Gastrocnemius medialis (tissue), 4 donors: ENCODE measurements at regions not wholly inside any gene's neighbourhood (a gene's known extent, or its start where the extent isn't known, plus 50 kb on each side); places are given as distances from the start of the nearest gene placed in this dataset.

ENCODE experiments used
- ATAC-seq, 2 donors: fragments of 150-250 bp; one replicate each; pipeline ENCODE4 v1.9.1; 2016
- DNase-seq, 2 donors: peaks; one replicate each; pipeline ENCODE4 v3.0.0-alpha.2; 2019
- H3K27ac ChIP-seq, 4 donors: fragments of 200-600 bp; sonication (generic); 1 replicate in 1 of 4; 2 replicates in 3 of 4; pipeline ENCODE4 v1.5.1; 2016 to 2018; ENCODE audit warnings: mild to moderate bottlenecking in 2 of 4, moderate library complexity in 1 of 4
- H3K27me3 ChIP-seq, 3 donors: fragments of 200-600 bp; sonication (generic) in 2 of 3; 1 replicate in 1 of 3; 2 replicates in 2 of 3; pipeline versions ENCODE4 v1.5.1 to v1.6.0; 2016 to 2019; ENCODE audit warnings: mild to moderate bottlenecking in 1 of 3, moderate library complexity in 1 of 3
- H3K36me3 ChIP-seq, 2 donors: fragments of 200-600 bp; sonication (generic) in 1 of 2; one replicate each; pipeline ENCODE4 v1.5.1; 2017 to 2018
- H3K4me1 ChIP-seq, 2 donors: fragments of 200-600 bp; sonication (generic) in 1 of 2; one replicate each; pipeline ENCODE4 v1.5.1; 2016 to 2017; ENCODE audit warnings: mild to moderate bottlenecking in 2 of 2
- H3K4me3 ChIP-seq, 4 donors: fragments of 200-600 bp; sonication (generic) in 3 of 4; 1 replicate in 1 of 4; 2 replicates in 3 of 4; pipeline ENCODE4 v1.5.1; 2016 to 2019; ENCODE audit warnings: mild to moderate bottlenecking in 2 of 4
- H3K9me3 ChIP-seq, 3 donors: fragments of 200-600 bp; sonication (generic) in 2 of 3; 1 replicate in 1 of 3; 2 replicates in 2 of 3; pipeline ENCODE4 v1.5.1; 2016 to 2019
- POLR2A ChIP-seq, 2 donors: fragments of 450-650 bp; IDR thresholded peaks; one replicate each; pipeline ENCODE4 v1.6.1; 2017; ENCODE audit warnings: antibody characterized with exemption in 2 of 2, mild to moderate bottlenecking in 2 of 2, moderate library complexity in 2 of 2
- in situ Hi-C, 4 donors: fragments of 200-750 bp; cut with MboI; loops; one replicate each; pipeline versions ENCODE4 v1.15.0 to v1.8.0; 2017; ENCODE audit warnings: low sequenced_read_pairs in 4 of 4
- intact Hi-C: fragments of 100-400 bp; cut with DNase I; formaldehyde crosslinking; loops from one replicate; pipeline ENCODE4 v1.15.1; 2023; ENCODE audit warnings: low total_unique reads
- TF ChIP-seq, protein P1 (sequence below), 5 experiments: fragments of 450-650 bp in 3 of 5; fragments of 200-600 bp in 2 of 5; sonication (generic) in 2 of 5; IDR thresholded peaks in 4 of 5; conservative IDR thresholded peaks in 1 of 5; 1 replicate in 4 of 5; 2 replicates in 1 of 5; pipeline ENCODE4 v1.5.1; 2016 to 2019; ENCODE audit warnings: antibody characterized with exemption in 5 of 5, mild to moderate bottlenecking in 3 of 5, moderate library complexity in 3 of 5

DNA sequence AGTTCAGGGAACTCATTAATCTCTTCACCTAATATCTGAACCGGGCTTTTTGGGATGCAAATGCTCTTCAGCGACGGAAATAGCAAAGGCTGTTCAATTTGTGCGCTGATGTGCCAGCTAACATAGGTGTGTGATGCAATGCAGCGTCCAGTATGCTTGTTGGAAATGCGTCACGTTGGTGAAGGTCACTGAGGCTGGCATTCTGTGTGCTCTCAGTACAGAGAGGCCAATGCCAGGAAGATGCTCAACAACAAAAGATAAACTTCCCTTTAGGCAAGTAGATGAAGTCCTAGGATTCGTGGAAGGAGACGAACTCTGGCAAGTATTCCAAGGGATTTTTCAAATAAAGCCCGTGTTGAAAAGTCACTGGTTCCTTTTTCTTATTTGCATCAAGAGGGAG lies 649.5 kb upstream of the MKI67 start:
- H3K4me1 ChIP-seq = no peaks in the 10 kb centered on the region
- ATAC-seq (no peak), DNase-seq (no peak)
- H3K9me3 ChIP-seq = no peaks in the 10 kb centered on the region
- H3K36me3 ChIP-seq = no peaks in the 10 kb centered on the region
- H3K27ac ChIP-seq = no peak overlapping the region
- in situ Hi-C loops = no loop called here
- no peaks in the 10 kb centered on the region for H3K27me3 ChIP-seq
- intact Hi-C loops = no loop called here
- TF ChIP-seq, protein P1, sequence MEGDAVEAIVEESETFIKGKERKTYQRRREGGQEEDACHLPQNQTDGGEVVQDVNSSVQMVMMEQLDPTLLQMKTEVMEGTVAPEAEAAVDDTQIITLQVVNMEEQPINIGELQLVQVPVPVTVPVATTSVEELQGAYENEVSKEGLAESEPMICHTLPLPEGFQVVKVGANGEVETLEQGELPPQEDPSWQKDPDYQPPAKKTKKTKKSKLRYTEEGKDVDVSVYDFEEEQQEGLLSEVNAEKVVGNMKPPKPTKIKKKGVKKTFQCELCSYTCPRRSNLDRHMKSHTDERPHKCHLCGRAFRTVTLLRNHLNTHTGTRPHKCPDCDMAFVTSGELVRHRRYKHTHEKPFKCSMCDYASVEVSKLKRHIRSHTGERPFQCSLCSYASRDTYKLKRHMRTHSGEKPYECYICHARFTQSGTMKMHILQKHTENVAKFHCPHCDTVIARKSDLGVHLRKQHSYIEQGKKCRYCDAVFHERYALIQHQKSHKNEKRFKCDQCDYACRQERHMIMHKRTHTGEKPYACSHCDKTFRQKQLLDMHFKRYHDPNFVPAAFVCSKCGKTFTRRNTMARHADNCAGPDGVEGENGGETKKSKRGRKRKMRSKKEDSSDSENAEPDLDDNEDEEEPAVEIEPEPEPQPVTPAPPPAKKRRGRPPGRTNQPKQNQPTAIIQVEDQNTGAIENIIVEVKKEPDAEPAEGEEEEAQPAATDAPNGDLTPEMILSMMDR (IDR thresholded peaks at IDR 0.05 in 4 of 5, conservative IDR thresholded peaks at IDR 0.05 in 1 of 5) = no peak
- TF ChIP-seq POLR2A (IDR thresholded peaks at IDR 0.05) = no peak
- H3K4me3 ChIP-seq = no peak overlapping the region

DNA sequence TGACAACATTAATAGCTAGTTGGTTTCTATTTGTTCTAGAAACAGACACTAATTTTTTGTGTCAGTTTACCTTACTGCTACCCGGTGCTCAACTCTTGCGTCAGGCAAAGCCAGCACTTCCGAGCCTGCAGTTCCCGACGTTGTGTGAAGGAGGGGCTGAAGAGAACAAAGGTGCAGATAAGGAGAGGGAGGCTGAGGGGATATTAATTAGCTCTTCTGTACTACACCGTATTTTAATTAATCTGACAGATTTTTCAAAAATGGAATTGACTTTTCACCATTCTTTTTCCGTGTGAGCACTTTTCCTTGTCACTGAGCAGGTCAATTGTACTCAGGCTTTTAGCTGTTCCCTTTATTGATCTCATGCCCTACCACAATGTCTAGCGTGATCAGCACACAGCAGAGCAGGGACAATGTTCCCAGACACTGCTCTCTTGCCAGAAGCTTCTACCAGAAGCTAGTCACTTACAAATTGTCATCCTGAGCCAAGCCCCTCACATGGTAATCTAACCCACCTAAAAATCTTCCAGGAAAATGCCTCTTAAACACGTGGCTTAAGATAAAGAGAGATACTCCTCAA lies 650.5 kb upstream of the MKI67 start:
- Histone ChIP-seq H3K27ac (no peak overlapping the region), H3K4me1 (no peaks in the 10 kb centered on the region), H3K9me3 (no peaks in the 10 kb centered on the region), H3K36me3 (no peaks in the 10 kb centered on the region), H3K27me3 (no peaks in the 10 kb centered on the region), H3K4me3 (no peak overlapping the region)
- intact Hi-C loops (no loop called here), in situ Hi-C loops (no loop called here)
- ATAC-seq = no peak
- TF ChIP-seq POLR2A (IDR thresholded peaks at IDR 0.05) = no peak
- TF ChIP-seq, protein P1 (IDR thresholded peaks at IDR 0.05 in 4 of 5, conservative IDR thresholded peaks at IDR 0.05 in 1 of 5) = no peak
- no peak for DNase-seq

DNA sequence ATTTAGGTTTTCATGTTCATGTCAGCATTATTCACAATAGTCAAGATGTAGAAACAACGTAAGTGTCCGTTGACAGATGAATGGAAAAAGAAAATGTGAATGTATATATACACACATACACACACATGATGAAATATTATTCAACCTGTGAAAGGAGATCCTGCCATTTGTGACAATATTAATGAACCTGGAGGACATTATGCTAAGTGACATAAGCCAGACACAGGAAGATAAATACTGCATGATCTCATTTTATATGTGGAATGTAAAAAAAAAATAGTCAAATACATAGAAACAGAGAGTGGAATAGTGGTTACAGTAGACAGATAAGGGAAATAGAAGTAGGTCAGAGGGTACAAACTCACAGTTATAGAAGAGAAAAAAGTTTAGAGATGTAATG lies 651.1 kb upstream of the MKI67 start:
- H3K36me3 ChIP-seq = no peaks in the 10 kb centered on the region
- H3K4me3 ChIP-seq = no peak overlapping the region
- H3K4me1 ChIP-seq = no peaks in the 10 kb centered on the region
- H3K27me3 ChIP-seq = no peaks in the 10 kb centered on the region
- ATAC-seq (no peak), DNase-seq (no peak)
- TF ChIP-seq, protein P1 (IDR thresholded peaks at IDR 0.05 in 4 of 5, conservative IDR thresholded peaks at IDR 0.05 in 1 of 5) = no peak
- TF ChIP-seq POLR2A (IDR thresholded peaks at IDR 0.05) = no peak
- in situ Hi-C loops = no loop called here
- no peak overlapping the region for H3K27ac ChIP-seq
- intact Hi-C loops = no loop called here
- H3K9me3 ChIP-seq = no peaks in the 10 kb centered on the region

DNA sequence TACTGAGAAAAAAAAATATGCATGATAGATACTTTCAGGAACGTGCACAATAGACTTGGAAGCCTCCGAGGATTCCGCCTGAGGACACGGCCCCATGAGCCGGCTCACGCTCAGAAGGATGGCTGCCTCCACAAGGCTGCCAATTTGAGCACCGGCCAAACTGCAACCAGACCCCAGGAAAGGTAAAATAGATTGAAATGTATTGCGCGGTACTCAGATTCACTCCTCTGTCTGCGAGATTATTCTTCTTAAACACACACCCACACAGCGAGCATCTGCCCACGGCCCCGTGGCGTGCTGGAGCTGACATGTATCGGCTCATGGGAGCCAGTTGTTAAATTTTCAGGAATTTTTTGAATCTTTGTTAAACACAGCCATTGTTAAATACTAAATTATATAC lies 653.2 kb upstream of the MKI67 start:
- ATAC-seq (no peak), DNase-seq (no peak)
- no peaks in the 10 kb centered on the region for H3K9me3 ChIP-seq
- H3K27me3 ChIP-seq = no peaks in the 10 kb centered on the region
- H3K27ac ChIP-seq = no peak overlapping the region
- H3K36me3 ChIP-seq = no peaks in the 10 kb centered on the region
- in situ Hi-C loops (no loop called here), intact Hi-C loops (no loop called here)
- H3K4me1 ChIP-seq = no peaks in the 10 kb centered on the region
- no peak overlapping the region for H3K4me3 ChIP-seq
- TF ChIP-seq, protein P1 (IDR thresholded peaks at IDR 0.05 in 4 of 5, conservative IDR thresholded peaks at IDR 0.05 in 1 of 5) = no peak
- TF ChIP-seq POLR2A (IDR thresholded peaks at IDR 0.05) = no peak

DNA sequence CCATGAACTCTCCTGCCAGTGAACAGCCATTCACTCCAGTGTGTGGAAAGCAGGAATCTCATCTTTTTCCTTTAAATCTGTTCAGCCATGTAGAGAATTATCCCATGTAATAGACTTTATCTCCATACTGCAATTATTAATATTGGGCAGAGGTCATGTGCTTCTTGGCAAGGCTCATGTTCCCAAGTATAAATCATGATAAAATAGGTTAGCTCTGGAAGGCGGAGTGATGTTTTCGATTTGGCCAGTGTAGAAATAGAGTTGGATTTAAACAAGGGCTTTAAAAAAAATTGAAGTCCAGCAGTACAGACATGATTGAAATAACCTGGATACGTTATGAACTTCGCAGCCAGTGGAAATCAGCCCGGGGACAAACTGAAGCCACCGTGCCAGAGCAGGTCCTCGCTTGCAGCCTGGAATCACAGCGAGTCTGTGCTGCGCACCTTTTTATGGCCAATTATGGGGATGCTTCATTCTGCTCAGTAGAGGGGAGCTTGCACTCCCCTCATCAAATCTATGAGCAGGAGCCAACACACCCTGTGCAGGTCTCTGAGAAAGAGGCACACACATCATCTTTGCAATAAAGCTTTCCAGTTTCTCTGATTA lies 654.0 kb upstream of the MKI67 start:
- Histone ChIP-seq H3K4me3 (no peak overlapping the region), H3K36me3 (no peaks in the 10 kb centered on the region), H3K9me3 (no peaks in the 10 kb centered on the region), H3K27ac (no peak overlapping the region), H3K27me3 (peaks cover 0 to 2% (median 0%) of the 10 kb centered on the region in 3 donors), H3K4me1 (no peaks in the 10 kb centered on the region)
- in situ Hi-C loops = no loop called here
- intact Hi-C loops = no loop called here
- TF ChIP-seq POLR2A (IDR thresholded peaks at IDR 0.05) = no peak
- TF ChIP-seq, protein P1 (IDR thresholded peaks at IDR 0.05 in 4 of 5, conservative IDR thresholded peaks at IDR 0.05 in 1 of 5) = no peak
- ATAC-seq = no peak
- no peak for DNase-seq
